ENCODE measurements at regions not wholly inside any gene's neighbourhood (a gene's known extent, or its start where the extent isn't known, plus 50 kb on each side); places are given as distances from the start of the nearest gene placed in this dataset.

DNA sequence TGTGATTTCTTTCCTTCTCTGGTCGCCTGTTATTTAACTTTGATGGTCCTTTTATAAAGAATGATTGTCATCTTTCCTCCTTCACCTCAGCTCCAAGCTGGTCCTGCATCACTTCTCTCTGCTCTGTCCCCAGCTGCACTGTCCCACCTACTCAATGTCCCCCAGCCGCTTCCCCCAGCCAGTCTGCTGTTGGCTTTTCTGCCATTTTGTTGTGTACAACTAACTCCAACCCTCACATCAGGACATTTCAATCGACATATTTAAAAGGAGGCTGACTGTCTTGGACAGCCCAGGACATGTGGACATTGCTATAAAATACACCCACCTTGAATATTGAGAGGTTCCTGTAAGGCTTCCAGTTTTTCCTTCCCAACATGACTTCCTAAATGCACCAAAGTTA, 193.8 kb upstream of the RGMA start:
- DNase-seq (ENCODE audit: low spot score): no peak

DNA sequence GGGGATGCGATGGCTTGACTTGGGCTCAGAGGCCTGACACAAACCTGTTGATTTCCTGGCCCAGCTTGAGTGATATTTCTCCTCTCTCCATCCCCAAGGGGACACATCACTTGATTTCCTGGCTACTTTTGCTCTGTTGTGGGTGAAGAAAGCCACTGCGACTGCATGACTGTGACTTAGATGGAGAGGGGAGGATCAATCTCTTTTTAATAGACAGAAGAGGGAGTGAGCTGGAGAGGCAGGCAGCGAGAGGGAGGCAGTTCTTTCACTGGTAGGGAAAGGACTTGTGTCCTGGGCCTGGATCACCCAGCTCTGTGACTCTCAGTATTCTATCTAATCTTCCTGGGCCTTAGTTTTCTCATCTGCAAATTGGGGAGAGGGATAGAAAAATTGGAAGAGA, 189.8 kb upstream of the RGMA start:
- no peak for DNase-seq (ENCODE audit: low spot score)

GRCh38 chr15:93278006-93278405, 189.0 kb upstream of the RGMA start:
- no peak for DNase-seq (ENCODE audit: low spot score)

DNA sequence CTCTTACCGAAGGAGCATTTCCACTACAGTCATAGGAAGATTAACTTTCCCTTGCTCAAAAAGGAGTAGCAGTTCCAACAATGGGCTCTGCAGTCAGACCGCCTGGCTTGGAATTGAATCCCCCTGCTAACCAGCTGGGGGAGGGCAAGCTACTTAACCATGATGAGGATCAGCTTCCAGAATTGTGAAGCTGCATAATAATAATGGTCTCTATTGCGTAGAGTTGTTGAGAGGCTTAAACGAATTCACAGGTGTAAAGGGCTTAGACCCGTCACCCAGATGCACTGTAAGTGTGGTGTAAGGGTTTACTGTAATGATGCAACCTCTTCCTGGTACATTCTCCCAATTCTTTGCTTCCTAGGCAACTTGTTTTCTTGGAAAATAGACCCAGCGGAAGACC, 185.2 kb upstream of the RGMA start:
- no peak for DNase-seq (ENCODE audit: low spot score)

DNA sequence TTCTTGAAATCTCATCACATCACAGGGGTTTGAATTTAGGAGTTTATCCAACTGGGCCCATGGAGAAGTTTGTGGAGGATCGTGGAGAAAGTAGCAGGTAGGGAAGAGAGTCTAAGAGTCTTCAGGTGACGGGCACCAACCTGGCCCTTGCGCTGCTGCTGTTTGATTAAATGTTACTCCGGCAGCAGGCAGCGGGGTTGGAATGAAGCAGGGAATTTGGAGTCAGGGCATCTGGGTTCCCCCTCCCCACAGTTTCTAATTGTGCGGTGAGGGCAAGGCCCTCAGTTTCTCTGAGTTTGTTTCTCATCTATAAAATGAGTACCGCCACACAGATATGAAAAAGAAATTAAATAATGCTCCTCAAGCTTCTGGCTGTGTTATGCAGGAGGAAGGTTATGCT, 182.9 kb upstream of the RGMA start:
- DNase-seq (ENCODE audit: low spot score): no peak

- DNase-seq (ENCODE audit: low spot score): no peak
Observed at GRCh38 chr15:93270937-93271467, 182.0 kb upstream of the RGMA start.

- DNase-seq (ENCODE audit: low spot score): no peak
Observed at GRCh38 chr15:93268066-93268465, 179.1 kb upstream of the RGMA start.

DNA sequence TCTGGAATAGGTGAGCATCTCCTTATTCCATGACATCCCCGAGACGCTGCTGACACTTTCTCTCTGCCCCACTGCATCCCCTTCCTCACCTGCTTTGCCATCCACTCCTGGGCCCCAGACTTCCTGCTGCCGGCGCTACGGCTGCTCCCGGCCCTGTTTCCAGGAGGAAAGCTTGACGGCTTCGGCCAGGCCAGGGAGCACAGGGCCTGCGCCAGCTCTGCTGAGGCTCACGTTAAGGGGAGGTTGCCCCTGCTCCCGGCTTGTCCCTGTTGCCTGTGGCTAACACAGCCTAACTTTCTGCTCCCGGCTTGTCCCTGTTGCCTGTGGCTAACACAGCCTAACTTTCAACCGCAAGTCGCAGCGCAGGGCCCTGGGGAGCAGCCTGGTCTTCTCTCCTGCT, 177.3 kb upstream of the RGMA start:
- DNase-seq (ENCODE audit: low spot score): no peak

DNA sequence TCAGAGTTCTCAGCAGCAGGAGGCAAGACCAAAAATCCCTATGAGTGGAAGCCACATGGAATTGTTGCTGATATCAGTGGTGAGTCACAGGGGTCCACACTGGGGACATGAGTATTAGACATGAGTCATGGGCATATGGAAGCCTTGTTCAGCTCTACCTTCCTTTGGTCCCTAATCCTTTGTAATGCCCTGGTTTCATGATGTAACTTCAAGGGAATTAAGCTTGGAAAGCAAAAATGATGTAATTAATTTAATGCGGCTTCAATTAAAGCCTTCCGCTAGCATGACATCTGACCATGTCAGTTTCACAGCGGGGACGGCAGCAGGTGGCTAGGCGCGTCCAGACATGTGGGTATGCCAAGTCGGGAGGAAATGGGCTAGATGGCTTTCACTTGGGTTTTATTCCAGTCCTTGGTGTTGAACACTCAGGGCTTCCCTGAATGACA, 176.1 kb upstream of the RGMA start:
- DNase-seq (ENCODE audit: low spot score): no peak

- DNase-seq (ENCODE audit: low spot score): no peak
Observed at GRCh38 chr15:93261845-93262244, 172.8 kb upstream of the RGMA start.

GRCh38 chr15:93257920-93258319, 168.9 kb upstream of the RGMA start:
- DNase-seq (ENCODE audit: low spot score): no peak

GRCh38 chr15:93253681-93254080, 164.7 kb upstream of the RGMA start:
- DNase-seq (ENCODE audit: low spot score): no peak

- no peak for DNase-seq (ENCODE audit: low spot score)
Observed at GRCh38 chr15:93252780-93253179, 163.8 kb upstream of the RGMA start.

- DNase-seq (ENCODE audit: low spot score): no peak
Observed at GRCh38 chr15:93250950-93251349, 161.9 kb upstream of the RGMA start.

- no peak for DNase-seq (ENCODE audit: low spot score)
Observed at GRCh38 chr15:93250209-93250608, 161.2 kb upstream of the RGMA start.

DNA sequence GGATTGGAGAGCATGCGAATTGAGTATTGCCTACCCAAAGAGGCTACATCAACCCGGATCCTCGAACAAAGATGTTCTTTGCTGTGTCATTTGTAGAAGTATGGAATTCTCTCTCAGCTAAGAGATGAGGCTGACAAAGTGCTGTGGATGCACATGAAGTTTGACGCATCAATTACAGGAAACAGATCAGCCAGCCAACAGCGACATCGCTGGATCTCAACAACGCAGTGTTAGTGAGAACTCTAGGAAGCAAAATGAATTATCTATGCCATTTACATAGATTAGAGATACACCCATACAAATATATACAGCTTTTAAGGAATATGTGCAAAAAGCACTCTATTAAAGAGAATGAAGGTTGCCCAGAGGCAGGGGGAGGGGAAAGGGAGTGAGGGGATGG, 160.6 kb upstream of the RGMA start:
- no peak for DNase-seq (ENCODE audit: low spot score)

- DNase-seq (ENCODE audit: low spot score): no peak
Observed at GRCh38 chr15:93247466-93248121, 158.6 kb upstream of the RGMA start.

DNA sequence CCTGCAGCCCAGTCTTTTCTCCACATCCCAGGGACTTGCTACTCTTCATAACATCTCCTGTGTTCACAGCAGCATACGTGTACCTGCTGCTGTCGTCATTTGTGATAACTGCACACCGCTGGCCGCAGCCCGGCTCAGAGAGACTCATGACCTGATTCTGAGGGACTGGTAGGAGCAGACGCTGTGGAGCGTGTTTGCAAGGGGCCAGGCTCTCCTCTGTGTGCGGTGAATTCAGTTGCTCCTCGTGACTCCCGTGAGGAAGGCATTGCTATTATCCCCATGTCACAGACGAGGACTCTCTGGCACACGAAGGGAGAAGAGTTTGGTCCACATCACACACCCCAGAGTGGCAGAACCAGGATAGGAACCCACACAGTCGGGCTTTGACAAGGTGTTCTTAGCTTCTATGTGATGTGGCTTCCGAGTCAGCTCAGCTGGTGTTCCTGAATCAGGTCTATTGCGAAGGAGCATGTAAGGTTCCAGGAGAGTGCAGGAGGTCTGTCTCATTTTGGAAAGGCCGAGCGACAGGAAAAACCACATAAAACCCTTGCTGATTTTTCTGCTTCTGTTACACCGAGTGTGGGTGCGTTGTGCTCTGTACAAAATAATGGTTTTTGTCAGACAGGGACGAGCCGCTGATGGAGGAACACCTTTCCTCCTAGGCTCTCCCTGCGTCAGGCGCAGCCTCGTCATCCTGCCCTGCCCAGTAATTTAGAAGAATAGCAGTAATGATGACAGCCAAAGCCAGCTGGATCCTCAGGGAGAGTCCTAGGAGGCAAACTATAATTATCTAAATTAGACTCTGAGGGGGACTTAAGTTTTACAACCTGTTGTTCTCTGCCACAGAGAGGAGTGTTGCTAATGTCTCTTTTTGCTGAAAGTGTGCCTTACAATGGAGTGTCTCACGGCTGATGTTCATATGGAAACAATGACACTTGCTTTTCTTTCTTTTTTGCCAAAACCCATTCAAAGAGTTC, 157.5 kb upstream of the RGMA start:
- no peak for DNase-seq (ENCODE audit: low spot score)

DNA sequence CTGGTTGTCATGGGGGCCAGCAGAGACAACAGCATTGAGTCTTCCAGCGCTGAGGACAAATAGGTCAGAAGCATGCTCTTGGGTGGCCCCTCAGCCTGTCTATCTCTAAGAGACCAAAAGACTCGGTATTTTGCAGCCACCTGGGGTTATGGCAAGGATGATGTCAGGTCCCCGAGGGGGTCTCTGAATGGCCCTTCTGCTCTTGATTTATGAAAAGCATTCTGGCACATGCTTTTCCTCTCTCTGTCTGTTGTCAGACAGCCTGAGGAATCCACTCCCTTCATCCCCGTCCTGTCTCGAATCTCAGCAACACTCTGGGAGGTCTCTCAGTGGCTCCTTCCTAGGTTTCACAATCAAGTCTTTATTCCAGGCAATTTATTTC, 156.6 kb upstream of the RGMA start:
- DNase-seq (ENCODE audit: low spot score): no peak

- DNase-seq (ENCODE audit: low spot score): no peak
Observed at GRCh38 chr15:93244696-93245660, 156.0 kb upstream of the RGMA start.

DNA sequence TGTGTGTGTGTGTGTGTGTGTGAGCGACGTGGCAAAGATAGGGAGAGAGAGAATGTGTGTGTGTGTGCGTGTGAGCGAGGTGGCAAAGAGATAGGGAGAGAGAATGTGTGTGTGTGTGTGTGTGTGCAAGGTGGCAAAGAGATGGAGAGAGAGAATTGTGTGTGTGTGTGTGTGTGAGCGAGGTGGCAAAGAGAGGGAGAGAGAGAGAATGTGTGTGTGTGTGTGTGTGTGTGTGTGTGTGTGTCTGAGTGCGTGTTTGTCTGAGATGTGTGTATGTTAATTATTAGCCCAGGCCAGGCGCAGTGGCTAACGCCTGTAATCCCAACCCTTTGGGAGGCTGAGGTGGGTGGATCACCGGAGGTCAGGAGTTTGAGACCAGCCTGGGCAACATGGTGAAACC, 154.6 kb upstream of the RGMA start:
- DNase-seq (ENCODE audit: low spot score): no peak
